ENCODE measurements at regions not wholly inside any gene's neighbourhood (a gene's known extent, or its start where the extent isn't known, plus 50 kb on each side); places are given as distances from the start of the nearest gene placed in this dataset.

GRCh38 chr1:5430136-5430535, 562.1 kb downstream of the NPHP4 start:
- H3K27ac Mint-ChIP-seq: no peak overlapping the region
- no peak overlapping the region for H3K4me3 Mint-ChIP-seq
- H3K4me1 Mint-ChIP-seq (ENCODE audit: low read depth): peaks cover 3% of the 10 kb centered on the region
- H3K27me3 Mint-ChIP-seq: peaks cover 3% of the 10 kb centered on the region
- no peaks in the 10 kb centered on the region for H3K9me3 Mint-ChIP-seq (ENCODE audit: low read depth)
- H3K36me3 Mint-ChIP-seq: no peaks in the 10 kb centered on the region

GRCh38 chr1:5428351-5428750, 563.9 kb downstream of the NPHP4 start:
- no peak overlapping the region for H3K27ac Mint-ChIP-seq

GRCh38 chr1:5427026-5427613, 565.1 kb downstream of the NPHP4 start:
- H3K27ac Mint-ChIP-seq: no peak overlapping the region
- H3K27me3 Mint-ChIP-seq: peaks cover 4% of the 10 kb centered on the region
- no peaks in the 10 kb centered on the region for H3K36me3 Mint-ChIP-seq
- H3K9me3 Mint-ChIP-seq (ENCODE audit: low read depth): no peaks in the 10 kb centered on the region
- no peak overlapping the region for H3K4me3 Mint-ChIP-seq
- peaks cover 29% of the 10 kb centered on the region for H3K4me1 Mint-ChIP-seq (ENCODE audit: low read depth)

More at GRCh38 chr1:5428351-5428750, 563.9 kb downstream of the NPHP4 start:
- H3K27me3 Mint-ChIP-seq: peaks cover 4% of the 10 kb centered on the region
- no peaks in the 10 kb centered on the region for H3K36me3 Mint-ChIP-seq
- H3K9me3 Mint-ChIP-seq (ENCODE audit: low read depth): no peaks in the 10 kb centered on the region
- H3K4me3 Mint-ChIP-seq: no peak overlapping the region
- peaks cover 17% of the 10 kb centered on the region for H3K4me1 Mint-ChIP-seq (ENCODE audit: low read depth)

- no peak overlapping the region for H3K27ac Mint-ChIP-seq
- H3K4me3 Mint-ChIP-seq: no peak overlapping the region
- peaks cover 3% of the 10 kb centered on the region for H3K27me3 Mint-ChIP-seq
- no peaks in the 10 kb centered on the region for H3K9me3 Mint-ChIP-seq (ENCODE audit: low read depth)
- H3K36me3 Mint-ChIP-seq: no peaks in the 10 kb centered on the region
- peaks cover 39% of the 10 kb centered on the region for H3K4me1 Mint-ChIP-seq (ENCODE audit: low read depth)
Measured at GRCh38 chr1:5424802-5425703, 567.2 kb downstream of the NPHP4 start.

GRCh38 chr1:5423109-5423508, 569.1 kb downstream of the NPHP4 start:
- H3K4me1 Mint-ChIP-seq (ENCODE audit: low read depth): peaks cover 37% of the 10 kb centered on the region
- H3K9me3 Mint-ChIP-seq (ENCODE audit: low read depth): no peaks in the 10 kb centered on the region
- peak overlapping the region; percentile 58 for H3K4me3 Mint-ChIP-seq
- H3K27ac Mint-ChIP-seq: no peak overlapping the region
- no peaks in the 10 kb centered on the region for H3K36me3 Mint-ChIP-seq
- peaks cover 3% of the 10 kb centered on the region for H3K27me3 Mint-ChIP-seq

GRCh38 chr1:5419501-5419900, 572.7 kb downstream of the NPHP4 start:
- no peaks in the 10 kb centered on the region for H3K27me3 Mint-ChIP-seq
- no peaks in the 10 kb centered on the region for H3K36me3 Mint-ChIP-seq
- peaks cover 45% of the 10 kb centered on the region for H3K4me1 Mint-ChIP-seq (ENCODE audit: low read depth)
- no peak overlapping the region for H3K27ac Mint-ChIP-seq
- no peak overlapping the region for H3K4me3 Mint-ChIP-seq
- H3K9me3 Mint-ChIP-seq (ENCODE audit: low read depth): no peaks in the 10 kb centered on the region

- H3K4me1 Mint-ChIP-seq (ENCODE audit: low read depth): peaks cover 27% of the 10 kb centered on the region
- no peaks in the 10 kb centered on the region for H3K9me3 Mint-ChIP-seq (ENCODE audit: low read depth)
- H3K27ac Mint-ChIP-seq: no peak overlapping the region
- H3K4me3 Mint-ChIP-seq: no peak overlapping the region
- no peaks in the 10 kb centered on the region for H3K27me3 Mint-ChIP-seq
- no peaks in the 10 kb centered on the region for H3K36me3 Mint-ChIP-seq
Measured at GRCh38 chr1:5416518-5416917, 575.7 kb downstream of the NPHP4 start.

GRCh38 chr1:5415606-5416005, 576.6 kb downstream of the NPHP4 start:
- Mint-ChIP-seq H3K36me3 (no peaks in the 10 kb centered on the region), H3K9me3 (ENCODE audit: low read depth) (no peaks in the 10 kb centered on the region), H3K4me3 (no peak overlapping the region), H3K27me3 (no peaks in the 10 kb centered on the region), H3K4me1 (ENCODE audit: low read depth) (peaks cover 27% of the 10 kb centered on the region), H3K27ac (no peak overlapping the region)

GRCh38 chr1:5410652-5411051, 581.6 kb downstream of the NPHP4 start:
- Mint-ChIP-seq H3K27ac (no peak overlapping the region), H3K4me1 (ENCODE audit: low read depth) (peaks cover 13% of the 10 kb centered on the region), H3K9me3 (ENCODE audit: low read depth) (no peaks in the 10 kb centered on the region), H3K4me3 (no peak overlapping the region), H3K36me3 (peaks cover 3% of the 10 kb centered on the region), H3K27me3 (no peaks in the 10 kb centered on the region)

- Mint-ChIP-seq H3K9me3 (ENCODE audit: low read depth) (no peaks in the 10 kb centered on the region), H3K36me3 (peaks cover 3% of the 10 kb centered on the region), H3K4me3 (no peak overlapping the region), H3K27me3 (no peaks in the 10 kb centered on the region), H3K27ac (no peak overlapping the region), H3K4me1 (ENCODE audit: low read depth) (peaks cover 11% of the 10 kb centered on the region)
Measured at GRCh38 chr1:5408401-5408800, 583.8 kb downstream of the NPHP4 start.

- no peaks in the 10 kb centered on the region for H3K4me1 Mint-ChIP-seq (ENCODE audit: low read depth)
- H3K4me3 Mint-ChIP-seq: no peak overlapping the region
- no peaks in the 10 kb centered on the region for H3K27me3 Mint-ChIP-seq
- no peak overlapping the region for H3K27ac Mint-ChIP-seq
- no peaks in the 10 kb centered on the region for H3K9me3 Mint-ChIP-seq (ENCODE audit: low read depth)
- peaks cover 3% of the 10 kb centered on the region for H3K36me3 Mint-ChIP-seq
Measured at GRCh38 chr1:5405263-5405662, 587.0 kb downstream of the NPHP4 start.

GRCh38 chr1:5404412-5405203, 587.6 kb downstream of the NPHP4 start:
- Mint-ChIP-seq H3K4me1 (ENCODE audit: low read depth) (peaks cover 5% of the 10 kb centered on the region), H3K27me3 (no peaks in the 10 kb centered on the region), H3K9me3 (ENCODE audit: low read depth) (no peaks in the 10 kb centered on the region), H3K27ac (no peak overlapping the region), H3K4me3 (no peak overlapping the region), H3K36me3 (peaks cover 3% of the 10 kb centered on the region)

GRCh38 chr1:5403935-5404334, 588.3 kb downstream of the NPHP4 start:
- Mint-ChIP-seq H3K9me3 (ENCODE audit: low read depth) (peaks cover 2% of the 10 kb centered on the region), H3K27ac (no peak overlapping the region), H3K36me3 (peaks cover 3% of the 10 kb centered on the region), H3K4me3 (no peak overlapping the region), H3K4me1 (ENCODE audit: low read depth) (peaks cover 9% of the 10 kb centered on the region), H3K27me3 (no peaks in the 10 kb centered on the region)

- Mint-ChIP-seq H3K36me3 (no peaks in the 10 kb centered on the region), H3K4me1 (ENCODE audit: low read depth) (peaks cover 9% of the 10 kb centered on the region), H3K27me3 (no peaks in the 10 kb centered on the region), H3K4me3 (no peak overlapping the region), H3K27ac (no peak overlapping the region), H3K9me3 (ENCODE audit: low read depth) (peaks cover 5% of the 10 kb centered on the region)
Measured at GRCh38 chr1:5402618-5403017, 589.6 kb downstream of the NPHP4 start.

GRCh38 chr1:5399771-5400170, 592.5 kb downstream of the NPHP4 start:
- Mint-ChIP-seq H3K4me3 (no peak overlapping the region), H3K36me3 (no peaks in the 10 kb centered on the region), H3K4me1 (ENCODE audit: low read depth) (peaks cover 11% of the 10 kb centered on the region), H3K27ac (no peak overlapping the region), H3K27me3 (no peaks in the 10 kb centered on the region), H3K9me3 (ENCODE audit: low read depth) (peaks cover 8% of the 10 kb centered on the region)

All from activated naive CD8-positive, alpha-beta T cell (primary cell).